Mucosa of descending colon (tissue), 3 donors: ENCODE measurements at regions not wholly inside any gene's neighbourhood (a gene's known extent, or its start where the extent isn't known, plus 50 kb on each side); places are given as distances from the start of the nearest gene placed in this dataset.

Source experiments
- ATAC-seq: fragments of 200-7000 bp; cut with Tn5 transposase; one replicate; pipeline ENCODE4 v1.9.1; 2020; ENCODE audit warnings: mild to moderate bottlenecking, moderate library complexity
- DNase-seq, 3 donors: peaks; one replicate each; pipeline ENCODE4 v3.0.0-alpha.2; 2020
- H3K36me3 ChIP-seq: fragments of 200-600 bp; one replicate; pipeline ENCODE4 v1.8.0; 2021; ENCODE audit warnings: low read depth, mild to moderate bottlenecking
- H3K4me1 ChIP-seq: fragments of 200-600 bp; one replicate; pipeline ENCODE4 v1.8.0; 2021; ENCODE audit warnings: low read depth, mild to moderate bottlenecking
- H3K4me3 ChIP-seq: fragments of 200-600 bp; one replicate; pipeline ENCODE4 v1.8.0; 2021; ENCODE audit warnings: mild to moderate bottlenecking
- H3K9me3 ChIP-seq: fragments of 200-600 bp; one replicate; pipeline ENCODE4 v1.8.0; 2021; ENCODE audit warnings: mild to moderate bottlenecking
- intact Hi-C, 2 donors: fragments of 100-400 bp; cut with DNase I in 1 of 2; cut with micrococcal nuclease in 1 of 2; formaldehyde crosslinking; loops; one replicate each; pipeline versions ENCODE4 v1.11.0 to v1.11.1; 2022; cut with DNase I, micrococcal nuclease
- TF ChIP-seq, protein P1 (sequence below): fragments of 200-600 bp; IDR thresholded peaks from one replicate; pipeline ENCODE4 v1.8.0; 2022; ENCODE audit warnings: antibody characterized with exemption, mild to moderate bottlenecking
- donor health status: DM: no; HTN: no; CAD: no; lungs with moderate emphysema.
- donor health status: DM: no; HTN: no; CAD: no.
- donor health status: DM: no; HTN: yes; CAD: no.

DNA sequence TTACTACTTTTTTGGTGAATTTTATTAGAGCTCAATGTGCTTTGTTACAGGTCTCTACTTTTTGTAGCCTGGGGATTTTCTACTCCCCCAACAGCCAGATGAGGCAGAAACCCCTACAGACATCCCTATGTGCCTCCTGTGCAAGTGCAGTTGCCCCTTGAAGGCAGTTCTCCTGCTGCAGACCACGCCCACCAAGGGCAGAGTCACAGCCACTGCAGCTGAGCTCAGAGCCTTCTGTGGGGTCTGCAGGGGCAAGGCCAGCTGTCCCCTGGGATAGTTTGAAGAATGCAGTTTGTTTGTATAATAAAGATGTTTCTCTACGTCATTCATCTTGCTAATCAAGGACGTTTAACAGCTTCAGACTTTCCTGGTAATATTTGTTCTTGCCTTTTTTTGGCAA is 76.8 kb downstream of the NPAP1 start:
- H3K4me1 ChIP-seq: no peaks in the 10 kb centered on the region
- ATAC-seq (no peak), DNase-seq (no peak)
- H3K36me3 ChIP-seq: no peaks in the 10 kb centered on the region
- intact Hi-C loops: no loop called here
- TF ChIP-seq, protein P1, sequence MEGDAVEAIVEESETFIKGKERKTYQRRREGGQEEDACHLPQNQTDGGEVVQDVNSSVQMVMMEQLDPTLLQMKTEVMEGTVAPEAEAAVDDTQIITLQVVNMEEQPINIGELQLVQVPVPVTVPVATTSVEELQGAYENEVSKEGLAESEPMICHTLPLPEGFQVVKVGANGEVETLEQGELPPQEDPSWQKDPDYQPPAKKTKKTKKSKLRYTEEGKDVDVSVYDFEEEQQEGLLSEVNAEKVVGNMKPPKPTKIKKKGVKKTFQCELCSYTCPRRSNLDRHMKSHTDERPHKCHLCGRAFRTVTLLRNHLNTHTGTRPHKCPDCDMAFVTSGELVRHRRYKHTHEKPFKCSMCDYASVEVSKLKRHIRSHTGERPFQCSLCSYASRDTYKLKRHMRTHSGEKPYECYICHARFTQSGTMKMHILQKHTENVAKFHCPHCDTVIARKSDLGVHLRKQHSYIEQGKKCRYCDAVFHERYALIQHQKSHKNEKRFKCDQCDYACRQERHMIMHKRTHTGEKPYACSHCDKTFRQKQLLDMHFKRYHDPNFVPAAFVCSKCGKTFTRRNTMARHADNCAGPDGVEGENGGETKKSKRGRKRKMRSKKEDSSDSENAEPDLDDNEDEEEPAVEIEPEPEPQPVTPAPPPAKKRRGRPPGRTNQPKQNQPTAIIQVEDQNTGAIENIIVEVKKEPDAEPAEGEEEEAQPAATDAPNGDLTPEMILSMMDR: no peak
- no peak overlapping the region for H3K4me3 ChIP-seq
- H3K9me3 ChIP-seq: peaks cover 53% of the 10 kb centered on the region

DNA sequence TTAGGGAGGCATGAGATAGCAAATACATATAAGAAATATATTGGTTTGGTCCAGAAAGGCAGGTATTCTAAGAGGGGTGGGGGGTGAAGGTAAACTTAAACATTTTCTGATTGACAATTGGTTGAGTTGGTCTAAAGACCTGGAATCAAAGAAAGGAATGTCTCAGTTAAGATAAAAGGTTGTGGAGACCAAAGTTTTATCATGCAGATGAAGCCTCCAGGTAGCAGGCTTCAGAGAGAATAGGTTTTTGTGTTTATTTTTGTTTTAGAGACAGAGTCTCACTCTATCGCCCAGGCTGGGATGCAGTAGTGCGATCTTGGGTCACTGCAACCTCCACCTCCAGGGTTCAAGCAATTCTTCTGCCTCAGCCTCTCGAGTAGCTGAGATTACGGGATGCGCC is 80.5 kb downstream of the NPAP1 start:
- no peaks in the 10 kb centered on the region for H3K36me3 ChIP-seq
- ATAC-seq (no peak), DNase-seq (no peak)
- H3K4me3 ChIP-seq: no peak overlapping the region
- intact Hi-C loops: no loop called here
- TF ChIP-seq, protein P1: no peak
- H3K9me3 ChIP-seq: peaks cover 26% of the 10 kb centered on the region
- no peaks in the 10 kb centered on the region for H3K4me1 ChIP-seq

DNA sequence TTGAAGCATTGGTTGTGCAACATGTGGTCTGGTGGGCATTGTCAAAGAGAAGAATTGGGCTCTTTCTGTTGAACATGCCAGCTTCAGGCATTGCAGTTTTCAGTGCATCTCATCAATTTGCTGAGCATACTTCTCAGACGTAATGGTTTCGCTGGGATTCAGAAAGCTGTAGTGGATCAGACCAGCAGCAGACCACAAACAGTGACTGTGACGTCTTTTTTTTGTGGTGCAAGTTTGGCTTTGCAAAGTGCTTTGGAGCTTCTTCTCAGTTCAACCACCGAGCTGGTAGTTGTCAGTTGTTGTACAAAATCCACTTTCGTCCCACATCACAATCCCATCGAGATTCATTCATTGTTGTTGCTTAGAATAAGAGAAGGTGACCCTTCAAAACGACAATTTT is 84.5 kb downstream of the NPAP1 start:
- H3K4me3 ChIP-seq: no peak overlapping the region
- ATAC-seq (no peak), DNase-seq (no peak)

DNA sequence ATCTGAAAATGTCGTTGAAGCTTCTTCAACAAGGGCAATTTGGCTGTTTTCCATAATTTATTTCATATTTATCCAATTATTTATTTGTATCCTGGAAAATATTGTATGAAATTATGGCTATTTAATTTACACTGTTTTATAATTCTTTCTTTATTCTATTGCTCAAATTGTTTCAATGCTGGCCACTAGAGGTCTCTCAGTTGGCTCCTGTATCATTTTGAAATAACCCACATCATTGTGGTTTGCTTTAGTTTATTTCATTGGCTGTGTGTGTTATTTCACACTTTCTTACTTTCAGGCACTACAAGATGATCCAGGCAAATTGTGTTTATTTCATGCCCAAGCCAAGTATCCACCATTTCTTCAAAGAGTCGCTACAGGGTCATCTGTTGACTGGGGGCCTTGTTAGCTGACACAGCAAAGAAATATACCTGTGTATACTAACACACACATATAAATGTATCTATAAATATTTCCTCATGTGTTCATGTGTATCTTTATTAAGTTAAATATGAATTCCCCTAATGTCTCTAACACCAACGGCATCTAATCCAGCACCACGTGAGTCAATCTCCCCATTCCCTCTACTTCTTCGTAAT is 86.2 kb downstream of the NPAP1 start:
- Histone ChIP-seq H3K4me1 (no peaks in the 10 kb centered on the region), H3K9me3 (peaks cover 6% of the 10 kb centered on the region), H3K36me3 (no peaks in the 10 kb centered on the region), H3K4me3 (no peak overlapping the region)
- DNase-seq (peak in 1 of 3 donors; percentile 3), ATAC-seq (no peak)
- TF ChIP-seq, protein P1: no peak
- intact Hi-C loops: no loop called here

More for the DNA sequence above, 84.5 kb downstream of the NPAP1 start:
- H3K4me1 ChIP-seq: no peaks in the 10 kb centered on the region
- TF ChIP-seq, protein P1: no peak
- H3K36me3 ChIP-seq: no peaks in the 10 kb centered on the region
- peaks cover 14% of the 10 kb centered on the region for H3K9me3 ChIP-seq
- intact Hi-C loops: no loop called here

DNA sequence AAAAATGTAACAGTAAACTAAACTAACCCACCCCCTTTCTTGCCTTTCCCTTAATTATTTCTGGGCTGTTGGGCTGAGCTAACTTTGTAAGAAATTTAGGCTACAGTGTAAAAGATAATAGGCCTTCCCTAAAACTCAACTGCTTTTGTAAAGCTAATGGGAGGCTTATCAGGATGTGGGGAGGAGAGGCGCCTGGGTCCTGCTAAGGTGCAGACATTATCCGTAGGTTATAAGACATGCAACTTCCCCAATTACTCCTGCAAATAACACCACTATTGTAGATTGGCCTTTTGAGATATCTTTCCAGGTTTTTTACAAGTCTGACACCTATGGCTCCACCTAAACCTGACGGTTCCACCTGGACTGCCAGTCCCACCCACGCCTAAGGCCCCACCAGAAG is 88.3 kb downstream of the NPAP1 start:
- H3K36me3 ChIP-seq: no peaks in the 10 kb centered on the region
- no peak for DNase-seq
- H3K9me3 ChIP-seq: peaks cover 2% of the 10 kb centered on the region
- intact Hi-C loops: no loop called here
- no peak for ATAC-seq
- no peaks in the 10 kb centered on the region for H3K4me1 ChIP-seq
- TF ChIP-seq, protein P1: no peak
- H3K4me3 ChIP-seq: no peak overlapping the region
